HL-60/S4 treated with phorbol 12-myristate 13-acetate at 8.2 ng/mL for 4 days and 3 days (cell line): ENCODE measurements at regions not wholly inside any gene's neighbourhood (a gene's known extent, or its start where the extent isn't known, plus 50 kb on each side); places are given as distances from the start of the nearest gene placed in this dataset.
"Not testable (repeated sequence)": the region's sequence is repeated elsewhere in the genome, so short reads cannot be mapped to it uniquely, and the experiment has no call there.

Experiments used
- in situ Hi-C: fragments of 300-500 bp; cut with MboI; formaldehyde crosslinking; loops from 2 replicates; pipeline ENCODE4 v1.15.0; 2022; ENCODE audit warnings: low sequenced_read_pairs

- in situ Hi-C loops, result no loop called here
Measured at GRCh38 chr4:138591808-138592207, 349.7 kb upstream of the SLC7A11 start.

GRCh38 chr4:138588501-138588900 lies 346.4 kb upstream of the SLC7A11 start:
- in situ Hi-C loops, result no loop called here

- in situ Hi-C loops, result no loop called here
Measured at GRCh38 chr4:138579146-138579545, 337.0 kb upstream of the SLC7A11 start.

- in situ Hi-C loops, result not testable (repeated sequence)
Measured at GRCh38 chr4:138577826-138578225, 335.7 kb upstream of the SLC7A11 start.

GRCh38 chr4:138577145-138577544 lies 335.0 kb upstream of the SLC7A11 start:
- in situ Hi-C loops, result no loop called here

- in situ Hi-C loops, result no loop called here
Measured at GRCh38 chr4:138576684-138577083, 334.5 kb upstream of the SLC7A11 start.

GRCh38 chr4:138573246-138573645 lies 331.1 kb upstream of the SLC7A11 start:
- in situ Hi-C loops, result no loop called here

GRCh38 chr4:138572007-138572406 lies 329.9 kb upstream of the SLC7A11 start:
- in situ Hi-C loops, result no loop called here

GRCh38 chr4:138567696-138568095 lies 325.5 kb upstream of the SLC7A11 start:
- in situ Hi-C loops, result no loop called here

- in situ Hi-C loops, result no loop called here
Measured at GRCh38 chr4:138565576-138565975, 323.4 kb upstream of the SLC7A11 start.

- in situ Hi-C loops, result no loop called here
Measured at GRCh38 chr4:138562544-138562991, 320.4 kb upstream of the SLC7A11 start.

- in situ Hi-C loops, result no loop called here
Measured at GRCh38 chr4:138561906-138562305, 319.8 kb upstream of the SLC7A11 start.

GRCh38 chr4:138561276-138561880 lies 319.2 kb upstream of the SLC7A11 start:
- in situ Hi-C loops, result no loop called here

GRCh38 chr4:138560448-138560847 lies 318.3 kb upstream of the SLC7A11 start:
- in situ Hi-C loops, result no loop called here

GRCh38 chr4:138558886-138559285 lies 316.7 kb upstream of the SLC7A11 start:
- in situ Hi-C loops, result no loop called here

- in situ Hi-C loops, result no loop called here
Measured at GRCh38 chr4:138555584-138555983, 313.4 kb upstream of the SLC7A11 start.

- in situ Hi-C loops, result no loop called here
Measured at GRCh38 chr4:138555108-138555507, 313.0 kb upstream of the SLC7A11 start.

GRCh38 chr4:138553001-138553845 lies 311.1 kb upstream of the SLC7A11 start:
- in situ Hi-C loops, result no loop called here

GRCh38 chr4:138542191-138542776 lies 300.1 kb upstream of the SLC7A11 start:
- in situ Hi-C loops, result no loop called here

GRCh38 chr4:138540056-138540800 lies 298.1 kb upstream of the SLC7A11 start:
- in situ Hi-C loops, result no loop called here

- in situ Hi-C loops, result no loop called here
Measured at GRCh38 chr4:138538743-138539142, 296.6 kb upstream of the SLC7A11 start.
